ENCODE measurements at regions not wholly inside any gene's neighbourhood (a gene's known extent, or its start where the extent isn't known, plus 50 kb on each side); places are given as distances from the start of the nearest gene placed in this dataset.

DNA sequence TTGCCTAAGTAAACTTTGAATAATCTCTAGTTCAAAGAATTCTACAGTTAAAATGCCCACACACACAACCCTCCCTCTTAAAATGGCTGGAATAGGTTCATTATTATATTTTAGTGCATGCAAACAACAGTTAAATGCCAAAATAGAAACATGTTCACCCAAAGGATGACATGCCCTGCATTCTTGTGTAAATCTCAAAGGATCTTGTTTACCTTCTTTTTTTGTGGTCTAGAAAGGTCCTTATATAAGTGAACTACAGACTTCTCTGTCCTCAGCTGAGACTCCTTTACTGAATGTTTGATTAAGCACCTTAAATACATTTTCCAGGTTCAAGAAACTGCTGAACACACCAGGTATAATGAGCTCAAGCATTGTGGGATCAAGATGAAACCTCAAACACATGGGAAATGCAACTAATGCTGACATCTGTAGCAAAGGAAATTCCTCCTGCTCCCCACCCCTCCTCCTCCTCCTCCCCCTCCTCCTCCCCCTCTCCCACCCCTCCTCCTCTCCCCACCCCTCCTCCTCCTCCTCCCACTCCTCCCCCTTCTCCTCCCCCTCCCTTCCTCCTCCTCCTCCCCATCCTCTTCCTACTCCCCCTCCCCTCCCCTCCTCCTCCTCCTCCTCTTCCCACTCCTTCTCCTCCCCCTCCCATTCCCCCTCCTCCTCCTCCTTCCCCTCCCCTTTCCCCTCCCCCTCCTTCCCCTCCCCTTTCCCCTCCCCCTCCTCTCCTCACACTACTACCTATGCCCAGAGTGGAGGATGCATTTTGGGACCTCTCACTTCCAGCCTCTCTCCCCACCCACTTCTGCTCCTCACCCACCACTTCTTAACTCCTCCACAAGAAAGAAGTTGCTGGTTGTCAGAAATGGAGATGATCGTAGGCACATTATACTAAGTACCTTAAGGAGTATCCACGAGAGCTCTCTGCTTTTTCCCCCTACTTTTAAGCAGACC is 233.9 kb downstream of the MRPL39 start:
- DNase-seq: no peak

DNA sequence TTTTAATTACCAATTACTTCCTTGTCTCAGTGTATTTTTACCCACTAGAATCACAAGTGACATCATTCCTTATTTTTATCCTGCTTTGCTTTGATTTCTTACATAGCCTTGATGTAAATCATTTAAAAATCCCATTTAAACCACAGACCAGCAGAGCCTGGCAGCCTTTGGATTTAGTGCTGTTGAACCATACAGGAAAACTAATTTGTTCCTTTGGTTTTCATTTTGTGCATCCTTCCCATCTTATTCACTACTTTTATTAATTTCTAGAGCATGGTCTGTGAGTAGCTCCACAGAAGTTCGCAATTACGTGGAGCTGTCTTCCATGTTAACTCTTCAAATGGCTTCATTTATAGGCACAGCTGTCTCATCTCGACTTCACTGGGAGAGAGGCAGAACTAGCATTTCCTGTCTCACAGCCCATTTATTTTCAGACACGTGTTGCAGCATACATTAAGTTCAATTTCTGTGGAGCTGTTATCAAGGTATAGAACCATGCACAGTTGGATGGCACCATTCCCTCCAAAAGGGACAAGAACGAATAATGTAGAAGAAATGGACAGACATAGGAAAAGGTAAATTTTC is 235.3 kb downstream of the MRPL39 start:
- DNase-seq: no peak

DNA sequence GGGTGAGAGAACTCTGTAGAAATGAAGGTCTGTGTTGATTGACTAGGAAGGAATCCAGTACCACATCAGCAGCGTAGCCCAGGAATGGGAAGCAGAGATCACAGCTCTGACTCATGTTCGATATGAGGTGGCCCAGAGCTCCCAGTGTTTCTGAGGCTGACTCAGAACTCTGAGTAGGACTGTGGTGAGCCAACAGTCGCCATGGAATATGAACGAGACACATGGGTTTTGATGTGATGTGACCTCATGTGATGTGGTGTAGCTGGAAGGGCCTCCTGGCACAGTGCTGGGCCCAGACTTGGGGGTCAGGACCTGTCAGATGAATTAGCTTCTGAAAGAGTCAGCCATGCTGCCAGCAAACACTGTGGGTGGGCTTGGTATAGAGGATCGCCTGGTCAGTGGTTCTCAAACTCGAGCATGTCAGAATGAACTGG is 237.0 kb downstream of the MRPL39 start:
- no peak for DNase-seq

DNA sequence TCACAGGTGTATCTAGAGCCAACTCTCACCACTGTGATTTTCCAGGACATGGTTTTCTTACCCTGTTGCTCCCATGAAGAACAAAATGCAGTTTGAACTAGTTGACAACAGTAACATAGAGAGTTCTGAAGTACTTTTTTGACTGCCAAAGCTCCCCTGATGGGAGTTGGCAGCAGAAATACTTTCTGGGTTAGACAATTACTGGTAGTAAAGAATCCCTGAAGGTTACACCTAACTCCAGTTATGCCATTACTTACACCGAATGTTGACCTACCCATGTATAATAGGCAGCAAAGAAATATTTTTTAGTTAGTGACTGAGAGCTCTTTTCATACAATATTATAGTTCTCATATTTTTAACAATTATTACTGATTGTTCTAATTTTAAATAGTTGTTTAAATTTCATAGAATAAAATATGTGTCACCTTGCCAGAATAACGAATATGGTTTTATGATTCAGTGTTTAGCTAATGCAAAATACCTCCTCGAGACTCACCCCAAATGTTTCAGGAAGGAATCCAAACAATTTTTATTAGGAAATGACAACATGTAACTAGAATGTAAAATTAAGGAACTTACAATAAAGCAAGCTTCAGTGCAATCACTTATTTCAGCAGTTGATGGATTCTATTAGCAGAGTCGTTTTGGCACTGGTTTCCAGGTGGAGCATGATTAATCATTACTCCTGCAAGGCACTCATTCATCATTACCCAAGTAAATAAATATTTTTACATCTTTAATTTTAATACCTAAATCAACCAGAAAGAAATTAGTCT is 237.6 kb downstream of the MRPL39 start:
- DNase-seq: no peak

DNA sequence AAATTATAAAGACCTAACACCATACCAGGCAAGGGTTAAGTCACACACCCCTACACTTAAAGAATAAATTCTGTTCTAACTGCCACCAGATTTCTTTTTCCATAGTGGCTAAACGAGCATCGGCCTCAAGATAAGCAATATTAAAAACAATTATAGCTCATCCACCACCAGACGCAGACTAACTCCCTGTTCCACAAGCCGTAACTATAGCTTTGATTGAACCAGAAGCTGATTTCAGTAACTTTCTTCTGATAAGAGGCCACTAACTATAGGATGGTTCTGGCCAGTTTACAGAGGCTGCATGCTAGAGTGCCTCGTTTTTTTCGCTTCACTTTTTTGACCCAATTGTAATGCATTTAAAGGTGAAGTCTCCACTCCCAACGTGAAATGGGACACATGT is 238.8 kb downstream of the MRPL39 start:
- no peak for DNase-seq

DNA sequence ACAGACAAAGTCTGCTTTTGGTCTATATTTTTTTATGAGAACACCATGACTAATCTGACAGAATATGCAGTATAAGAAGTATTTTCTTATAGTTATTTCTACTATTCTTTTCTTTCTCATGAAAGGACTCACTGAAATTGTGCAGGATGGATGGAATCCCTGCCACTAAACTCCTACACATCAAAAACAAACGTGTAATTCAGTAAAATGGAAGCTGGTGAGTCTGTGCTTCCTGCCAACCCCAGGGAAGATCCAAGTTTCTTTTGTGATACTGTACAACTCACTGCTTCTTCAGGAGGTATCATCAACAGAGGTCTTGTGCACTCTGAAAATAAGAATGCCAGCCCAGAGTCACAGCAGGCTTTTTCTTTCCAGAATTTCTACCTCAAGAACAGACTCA is 241.2 kb downstream of the MRPL39 start:
- DNase-seq: no peak

DNA sequence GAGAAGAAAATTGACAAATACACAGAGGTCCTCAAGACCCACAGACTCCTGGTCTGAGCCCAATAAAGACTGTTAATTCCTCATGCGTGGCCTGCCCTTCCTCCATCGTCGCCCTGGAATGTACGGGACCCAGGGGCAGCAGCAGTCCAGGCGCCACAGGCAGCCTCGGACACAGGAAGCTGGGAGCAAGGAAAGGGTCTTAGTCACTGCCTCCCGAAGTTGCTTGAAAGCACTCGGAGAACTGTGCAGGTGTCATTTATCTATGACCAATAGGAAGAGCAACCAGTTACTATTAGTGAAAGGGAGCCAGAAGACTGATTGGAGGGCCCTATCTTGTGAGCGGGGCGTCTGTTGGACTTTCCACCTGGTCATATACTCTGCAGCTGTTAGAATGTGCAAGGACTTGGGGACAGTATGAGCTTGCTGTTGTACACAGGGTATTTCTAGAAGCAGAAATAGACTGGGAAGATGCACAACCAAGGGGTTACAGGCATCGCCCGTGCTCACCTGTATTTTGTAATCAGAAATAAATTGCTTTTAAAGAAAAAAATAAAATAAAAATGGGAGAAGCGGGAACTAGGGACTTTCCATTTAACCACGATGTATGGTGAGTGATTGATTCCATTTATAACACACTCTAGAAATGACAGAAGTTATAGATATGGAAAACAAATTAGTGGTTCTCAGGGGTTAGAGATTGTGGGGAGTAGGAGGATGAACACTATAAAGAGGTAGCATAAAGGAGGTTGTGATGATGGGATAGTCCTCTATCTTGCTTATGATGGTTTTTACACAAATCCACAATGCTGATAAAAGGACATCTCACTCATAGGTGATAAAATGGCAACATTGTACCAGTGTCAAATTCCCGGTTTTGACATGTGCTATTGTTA is 244.7 kb downstream of the MRPL39 start:
- DNase-seq: no peak

DNA sequence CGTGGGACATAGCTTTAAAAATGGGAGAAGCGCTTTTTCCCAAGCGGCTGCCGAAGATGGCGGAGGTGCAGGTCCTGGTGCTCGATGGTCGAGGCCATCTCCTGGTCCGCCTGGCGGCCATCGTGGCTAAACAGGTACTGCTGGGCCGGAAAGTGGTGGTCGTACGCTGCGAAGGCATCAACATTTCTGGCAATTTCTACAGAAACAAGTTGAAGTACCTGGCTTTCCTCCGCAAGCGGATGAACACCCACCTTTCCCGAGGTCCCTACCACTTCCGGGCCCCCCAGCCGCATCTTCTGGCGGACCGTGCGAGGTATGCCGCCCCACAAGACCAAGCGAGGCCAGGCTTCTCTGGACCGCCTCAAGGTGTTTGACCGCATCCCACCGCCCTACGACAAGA is 245.5 kb downstream of the MRPL39 start:
- no peak for DNase-seq

DNA sequence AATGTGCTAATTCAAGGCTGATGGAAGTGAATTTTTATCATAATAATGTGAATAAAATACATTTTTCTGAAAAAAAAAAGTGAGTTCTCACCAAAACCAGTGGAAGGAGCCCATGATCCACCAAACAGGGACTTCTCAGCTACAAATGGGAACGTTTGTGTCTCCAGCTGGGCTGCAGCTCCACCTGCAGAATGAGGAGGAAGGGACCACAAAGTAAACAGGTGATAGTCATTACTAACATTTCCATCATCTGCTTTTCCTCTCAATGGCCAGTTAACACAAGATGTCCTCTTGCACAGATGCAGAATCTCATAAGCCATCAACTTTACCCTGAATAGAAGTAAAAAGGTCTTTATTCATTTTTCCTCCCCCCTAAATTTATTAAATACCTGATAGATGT is 246.2 kb downstream of the MRPL39 start:
- DNase-seq: no peak

DNA sequence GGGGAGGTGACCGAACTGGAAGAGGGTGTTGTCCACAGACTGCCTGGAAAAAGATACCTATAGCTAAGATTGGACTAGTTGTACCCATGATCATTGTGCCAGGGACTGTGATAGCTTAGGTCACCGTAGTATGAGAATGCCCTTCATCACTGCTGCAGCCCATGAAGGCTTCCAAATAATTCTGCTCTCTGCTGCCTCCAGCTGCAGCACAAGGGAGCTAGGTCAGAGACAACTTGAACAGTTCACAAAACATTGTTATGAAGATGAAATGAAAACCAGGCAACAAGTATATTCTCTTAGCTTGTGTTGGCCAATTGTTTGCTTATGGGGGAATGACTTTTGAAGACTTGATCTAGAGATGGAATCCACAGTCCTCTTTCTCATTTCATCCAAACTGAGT is 246.7 kb downstream of the MRPL39 start:
- no peak for DNase-seq

DNA sequence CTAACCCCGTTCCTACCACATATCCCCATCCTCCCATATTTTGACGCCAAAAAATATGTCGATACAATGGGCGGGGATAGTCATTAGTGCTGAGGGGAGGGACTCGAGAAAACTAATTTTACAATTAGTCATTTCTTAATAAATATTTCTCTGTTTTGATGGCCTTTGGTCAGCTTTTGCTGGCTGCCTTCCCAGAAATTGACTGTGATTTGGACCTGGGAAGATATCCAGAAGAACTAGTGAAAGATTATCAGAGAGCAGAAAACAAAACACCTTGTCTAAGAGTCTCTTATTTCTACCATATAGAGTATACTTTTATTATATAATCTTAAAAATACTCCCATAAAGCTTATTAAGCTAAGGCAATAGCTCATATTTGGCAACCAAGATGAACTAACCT is 247.6 kb downstream of the MRPL39 start:
- no peak for DNase-seq

DNA sequence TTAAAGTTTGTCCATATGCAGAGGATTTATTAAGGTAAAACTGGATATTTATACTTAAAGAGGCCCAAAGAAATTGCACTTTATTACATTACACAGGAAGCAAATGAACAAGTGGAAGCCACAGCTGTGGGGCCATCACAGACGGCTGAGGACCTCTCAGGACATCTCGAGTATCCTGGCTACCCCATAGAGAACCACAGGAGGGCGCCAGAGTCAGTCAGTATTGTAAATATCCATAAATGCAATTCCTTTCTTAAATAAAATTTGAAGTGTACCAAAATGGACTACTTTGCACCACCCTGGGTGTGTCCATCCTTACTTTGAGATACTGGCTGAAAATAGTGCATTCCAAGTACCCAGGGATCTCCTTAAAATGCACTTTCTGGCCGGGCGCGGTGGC is 257.2 kb downstream of the MRPL39 start:
- no peak for DNase-seq

DNA sequence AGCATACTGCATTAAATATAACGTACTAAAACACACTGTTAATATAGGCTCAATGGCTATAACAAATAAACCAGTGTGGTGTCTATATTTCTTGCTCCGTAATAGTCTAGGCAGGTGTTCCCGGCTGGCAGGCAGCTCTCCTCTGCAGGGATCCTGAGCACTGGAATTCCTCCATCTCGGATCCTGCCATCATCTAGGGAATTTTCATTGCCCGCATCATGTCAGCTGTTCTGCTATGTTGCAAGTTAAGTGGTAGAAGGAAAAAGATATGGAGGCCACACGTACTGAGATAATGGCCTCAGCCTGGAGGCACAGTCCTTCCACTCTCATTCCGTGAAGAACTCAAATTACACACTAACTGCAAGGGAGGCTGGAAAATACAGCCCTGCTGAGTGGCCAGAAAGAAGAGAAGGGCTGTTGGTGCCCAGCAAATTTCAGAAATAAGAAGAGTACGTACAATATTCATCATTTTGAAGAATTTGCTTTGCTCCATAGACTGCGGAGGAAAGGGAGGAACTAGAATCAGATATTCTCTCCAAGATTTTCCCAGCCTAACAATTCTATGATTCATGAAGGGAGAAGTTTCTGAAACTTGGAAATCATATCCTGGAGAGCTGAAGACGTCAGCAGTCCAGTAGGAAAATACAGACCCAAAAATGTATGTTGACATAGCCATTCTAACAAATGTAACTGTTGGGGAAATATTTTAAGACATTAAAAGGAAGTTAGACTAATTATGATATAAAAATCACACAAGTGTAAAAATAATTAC is 263.3 kb downstream of the MRPL39 start:
- DNase-seq: no peak

DNA sequence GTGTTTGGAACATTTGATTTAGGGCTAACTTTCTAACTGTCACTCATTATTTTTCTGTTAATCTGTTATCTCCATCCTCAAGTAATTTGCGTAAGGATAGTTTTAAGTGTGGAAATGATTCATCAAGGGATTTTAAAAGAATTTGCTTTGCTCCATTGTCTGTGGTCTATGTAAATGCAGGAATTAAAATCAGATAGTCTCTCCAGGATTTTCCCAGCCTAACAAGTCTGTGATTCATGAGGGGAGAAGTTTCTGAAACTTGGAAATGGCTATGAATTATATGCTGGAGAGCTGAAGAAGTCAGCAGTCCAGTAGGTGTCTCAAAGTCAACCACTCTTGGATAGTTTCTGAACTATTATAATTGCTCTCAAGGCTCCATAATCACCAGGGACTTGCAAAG is 264.5 kb downstream of the MRPL39 start:
- no peak for DNase-seq

DNA sequence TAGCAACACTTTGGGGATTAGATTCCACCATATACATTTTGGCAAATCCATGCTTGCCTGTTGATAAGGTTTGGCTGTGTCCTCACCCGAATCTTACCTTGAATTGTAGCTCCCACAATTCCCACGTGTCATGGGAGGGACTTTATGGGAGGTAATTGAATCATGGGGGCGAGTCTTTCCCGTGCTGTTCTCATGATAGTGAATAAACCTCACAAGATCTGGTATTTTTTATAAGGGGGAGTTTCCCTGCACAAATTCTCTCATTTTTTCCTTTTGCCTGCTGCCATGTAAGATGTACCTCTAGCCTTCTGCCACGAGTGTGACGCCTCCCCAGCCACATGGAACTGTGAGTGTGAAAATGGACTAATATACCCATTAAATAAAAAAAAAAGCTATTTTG is 265.3 kb downstream of the MRPL39 start:
- DNase-seq: no peak

DNA sequence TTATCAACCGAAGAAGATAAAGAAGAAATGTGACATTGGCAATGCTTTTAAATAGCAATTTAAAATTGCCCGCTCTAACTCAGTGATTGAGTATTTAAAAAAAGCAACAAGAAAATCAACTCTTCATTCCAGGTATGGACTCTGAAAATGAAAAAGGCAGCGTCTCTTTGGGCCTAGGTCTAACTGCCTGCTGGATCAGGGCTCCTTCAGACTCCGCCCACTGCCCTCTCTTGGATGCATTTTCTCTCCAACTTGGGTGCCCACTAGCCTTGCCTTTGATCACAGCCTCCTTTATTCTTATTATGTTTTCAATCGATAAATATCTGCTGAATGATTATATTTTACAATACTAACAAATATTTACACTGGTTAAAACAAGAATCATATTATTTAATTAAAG is 268.9 kb downstream of the MRPL39 start:
- DNase-seq: no peak

DNA sequence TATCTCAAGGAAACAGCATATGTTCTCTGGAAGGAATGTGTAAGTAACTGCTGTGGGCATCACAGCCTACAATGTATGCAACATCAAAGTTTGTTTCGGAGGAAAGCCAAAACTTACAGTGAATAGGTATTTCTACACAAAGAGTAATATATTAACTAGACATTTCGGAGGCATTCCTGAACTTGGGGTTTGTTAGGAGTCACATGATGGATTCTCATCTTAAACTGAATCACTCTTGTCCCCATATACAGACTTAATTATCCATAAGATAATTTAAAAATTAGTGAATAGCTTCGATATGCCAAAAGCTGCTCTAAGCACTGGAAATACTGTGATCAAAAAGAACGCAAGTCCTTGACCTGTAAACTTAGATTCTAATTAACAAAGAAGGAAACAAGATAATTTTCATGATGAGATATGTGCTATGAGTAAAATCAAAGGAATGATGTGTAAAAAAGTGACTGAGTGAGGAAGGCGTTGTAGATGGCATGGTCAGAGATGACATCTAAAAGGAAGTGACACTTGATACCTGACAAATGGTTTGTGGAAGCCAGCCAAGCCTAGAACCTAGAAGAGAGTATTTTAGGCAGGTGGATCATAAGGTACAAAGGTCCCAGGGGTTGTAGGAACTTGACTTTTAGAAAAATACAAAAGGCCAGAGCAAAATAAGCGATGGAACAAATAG is 273.1 kb downstream of the MRPL39 start:
- no peak for DNase-seq

DNA sequence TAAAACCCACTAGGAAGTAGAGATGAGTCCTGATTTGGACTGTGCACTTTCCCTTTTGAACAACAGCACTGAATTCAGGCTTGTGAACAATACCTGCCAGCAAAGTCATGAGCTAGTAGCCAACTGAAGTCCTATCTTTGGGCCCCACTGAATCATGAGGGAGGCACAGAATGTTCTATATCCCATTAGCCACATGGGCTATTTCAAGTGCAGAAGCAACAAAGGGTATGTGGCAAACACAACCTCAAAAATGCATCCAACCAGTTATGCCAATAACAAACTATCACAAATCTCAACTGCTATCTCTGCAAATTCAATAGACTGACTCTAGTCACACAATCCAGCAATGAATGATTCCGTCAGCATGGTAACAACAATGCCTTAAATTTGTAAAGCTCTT is 276.0 kb downstream of the MRPL39 start:
- no peak for DNase-seq

DNA sequence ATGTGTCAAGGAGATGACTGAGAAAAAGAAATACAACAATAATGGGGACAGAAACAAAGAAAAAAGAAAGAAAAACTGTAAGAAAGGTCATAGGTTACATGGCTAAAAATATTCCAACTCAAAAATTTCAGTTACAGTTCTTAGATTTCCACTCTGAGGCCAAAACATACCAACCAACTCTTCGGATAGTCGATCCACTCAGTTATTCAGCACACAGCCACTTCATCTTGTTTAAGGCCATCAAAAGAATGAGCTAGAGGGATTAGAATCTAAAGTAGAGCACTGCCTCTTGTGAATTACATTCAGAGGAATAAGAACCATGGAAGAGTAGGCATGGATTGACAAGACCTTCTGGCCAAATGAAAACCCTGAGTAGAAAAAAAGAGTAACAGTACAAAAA is 277.0 kb downstream of the MRPL39 start:
- DNase-seq: no peak

DNA sequence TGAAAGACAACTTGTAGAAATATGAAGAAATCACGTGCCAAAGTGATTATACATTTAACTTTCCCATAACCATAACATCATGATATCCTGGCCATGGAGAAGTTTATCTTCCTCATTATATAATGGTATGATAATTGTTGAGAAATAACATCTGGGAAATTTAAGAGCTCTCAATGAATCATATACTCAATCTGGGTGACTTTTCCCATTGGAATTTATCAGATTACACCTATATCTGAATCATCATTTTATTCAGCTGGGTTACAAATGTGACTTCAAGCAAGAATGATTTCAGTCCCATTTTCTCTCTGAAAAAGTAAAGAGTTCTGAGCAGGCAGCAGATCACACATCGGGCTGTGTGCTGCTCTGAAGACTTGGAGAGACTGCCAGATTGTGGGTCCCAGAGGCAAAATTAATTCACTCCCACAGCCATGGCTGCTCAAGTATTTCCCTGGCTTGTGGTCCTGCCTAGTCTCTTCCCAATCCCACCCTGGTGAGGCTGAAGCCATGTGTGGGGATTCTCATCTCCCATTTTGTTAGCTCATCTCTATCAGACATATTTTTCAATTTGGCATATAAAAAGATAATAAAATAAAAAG is 278.0 kb downstream of the MRPL39 start:
- DNase-seq: no peak

DNA sequence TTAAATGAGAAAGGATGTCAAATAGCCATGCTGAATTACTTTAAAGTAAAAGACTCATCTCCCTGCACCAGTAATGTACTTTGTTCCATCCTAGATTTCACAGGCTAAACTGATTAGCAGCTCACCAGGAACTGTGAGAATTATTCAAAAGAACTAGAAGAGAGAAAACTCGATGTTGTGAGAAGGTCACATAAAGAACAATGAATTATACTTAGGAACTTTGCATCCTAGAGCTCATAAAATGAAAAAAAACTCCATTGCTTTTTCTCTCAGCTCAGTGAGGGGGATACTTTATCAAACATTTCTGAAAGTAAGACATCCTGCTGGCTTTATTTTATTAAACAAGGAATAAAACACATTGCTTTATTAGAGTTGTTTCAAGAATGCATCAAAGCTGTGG is 278.5 kb downstream of the MRPL39 start:
- no peak for DNase-seq

All from NCI-H510A treated with DMSO at 0.1 percent for 48 hours (cell line).